ENCODE measurements at regions not wholly inside any gene's neighbourhood (a gene's known extent, or its start where the extent isn't known, plus 50 kb on each side); places are given as distances from the start of the nearest gene placed in this dataset.

- TF ChIP-seq ZFP3 (CRISPR knock-in tag; IDR thresholded peaks at IDR 0.05) (no peak), PPARA (CRISPR knock-in tag; IDR thresholded peaks at IDR 0.05; ENCODE audit: borderline replicate concordance) (no peak), OSR1 (CRISPR knock-in tag; IDR thresholded peaks at IDR 0.05) (no peak), CSDC2 (CRISPR knock-in tag; IDR thresholded peaks at IDR 0.05) (no peak), ESRRG (CRISPR knock-in tag; IDR thresholded peaks at IDR 0.05) (no peak), CREB5 (CRISPR knock-in tag; IDR thresholded peaks at IDR 0.05; ENCODE audit: low read depth) (no peak), BACH2 (CRISPR knock-in tag; IDR thresholded peaks at IDR 0.05; ENCODE audit: borderline replicate concordance) (no peak), ZNF8 (CRISPR knock-in tag; IDR thresholded peaks at IDR 0.05) (no peak), SNAI2 (CRISPR knock-in tag; IDR thresholded peaks at IDR 0.05) (no peak), PATZ1 (CRISPR knock-in tag; IDR thresholded peaks at IDR 0.05; ENCODE audit: borderline replicate concordance) (no peak)
Observed at GRCh38 chr18:54434453-54434852, 76.7 kb downstream of the C18orf54 start.

Measured in SK-N-SH treated with all-trans-retinoic acid at 6 μM for 48 hours (cell line).